HepG2 (cell line): ENCODE measurements at regions not wholly inside any gene's neighbourhood (a gene's known extent, or its start where the extent isn't known, plus 50 kb on each side); places are given as distances from the start of the nearest gene placed in this dataset.

Experiments
- ATAC-seq: fragments of 200-7000 bp; cut with Tn5 transposase; 3 replicates; pipeline ENCODE4 v1.9.1; 2020; ENCODE audit warnings: mild to moderate bottlenecking, moderate library complexity
- BruUV-seq: library from RNA; stranded (reverse); fragments of 400-500 nt; replicated peaks from 2 replicates; lab custom pipeline; 2021; lab: Mats Ljungman, UMichigan
- CTCF ChIA-PET: fragments of 300-600 bp; formaldehyde crosslinking; extraction: SDS; loops from one replicate; lab custom pipeline; 2021; ENCODE audit warnings: low total read pairs, inconsistent platforms, low intra/inter-chr PET ratio; lab: Yijun Ruan, JAX
- POLR2A ChIA-PET: fragments of 350-600 bp; sonication (Branson Sonifier 250); formaldehyde crosslinking; loops from one replicate; lab custom pipeline; 2020; ENCODE audit warnings: antibody characterized with exemption, inconsistent platforms; lab: Yijun Ruan, JAX
- DNase-seq: peaks from one replicate; pipeline ENCODE4 v3.0.0-alpha.2; 2015; ENCODE audit warnings: low spot score
- FAIRE-seq: peaks from 3 replicates; lab custom pipeline; 2011; peaks lifted over from hg19 to GRCh38; lab: Jason Lieb, UNC
- H2AFZ ChIP-seq: one replicate; pipeline ENCODE4 v1.6.1; 2011; ENCODE audit warnings: low read length, inconsistent platforms
- H3K27ac ChIP-seq: fragments of 300-600 bp; 3 replicates; pipeline ENCODE4 v1.8.0; 2011; ENCODE audit warnings: mixed run types, mild to moderate bottlenecking, mixed read lengths, low read length, inconsistent platforms; ENCODE audit not compliant: insufficient read depth; ENCODE audit errors: extremely low read length
- H3K27me3 ChIP-seq, 2 experiments: fragments of 200-600 bp in 1 of 2; 2 replicates in 1 of 2; 3 replicates in 1 of 2; pipeline versions ENCODE4 v1.6.0 to v1.8.0; 2011; ENCODE audit warnings: low read length in 2 of 2, mild to moderate bottlenecking in 2 of 2, moderate library complexity in 2 of 2, inconsistent platforms in 1 of 2; ENCODE audit not compliant: insufficient read depth in 2 of 2, control insufficient read depth in 1 of 2
- H3K36me3 ChIP-seq, 2 experiments: fragments of 200-600 bp in 1 of 2; replicated peaks in 1 of 2; 2 replicates in 1 of 2; 3 replicates in 1 of 2; pipeline versions ENCODE4 v1.5.1 to v1.8.0; 2011; ENCODE audit warnings: low read length in 2 of 2, inconsistent platforms in 1 of 2; ENCODE audit not compliant: insufficient read depth in 2 of 2, control insufficient read depth in 1 of 2
- H3K4me1 ChIP-seq: 2 replicates; pipeline ENCODE4 v1.5.1; 2012; ENCODE audit warnings: low read length, inconsistent platforms; ENCODE audit not compliant: insufficient read depth
- H3K4me2 ChIP-seq: 2 replicates; pipeline ENCODE4 v1.6.0; 2011; ENCODE audit warnings: low read depth, low read length, inconsistent platforms
- H3K4me3 ChIP-seq, 3 experiments: fragments of 200-600 bp in 1 of 3; sonication (generic), shearing (Covaris generic) in 1 of 3; replicated peaks in 1 of 3; 2 replicates each; pipeline ENCODE4 v1.5.1; 2011 to 2016; ENCODE audit warnings: low read length in 3 of 3, inconsistent platforms in 2 of 3, low read depth in 2 of 3, mild to moderate bottlenecking in 2 of 3, control low read depth in 1 of 3, mixed read lengths in 1 of 3; ENCODE audit not compliant: insufficient read depth in 1 of 3
- H3K79me2 ChIP-seq: one replicate; pipeline ENCODE4 v1.6.1; 2011; ENCODE audit warnings: low read length, inconsistent platforms; ENCODE audit not compliant: insufficient read depth
- H3K9ac ChIP-seq: 2 replicates; pipeline ENCODE4 v1.6.0; 2011; ENCODE audit warnings: mild to moderate bottlenecking, low read depth, low read length, inconsistent platforms; ENCODE audit not compliant: insufficient read depth
- H3K9me3 ChIP-seq: 2 replicates; pipeline ENCODE4 v1.5.1; 2012; ENCODE audit warnings: mild to moderate bottlenecking, low read length
- H4K20me1 ChIP-seq: 2 replicates; pipeline ENCODE4 v1.6.0; 2011; ENCODE audit warnings: inconsistent platforms, mild to moderate bottlenecking, low read length, moderate library complexity; ENCODE audit not compliant: insufficient read depth
- ASH2L ChIP-seq: fragments of 300-600, 200-600 bp; sonication (generic); IDR thresholded peaks from 2 replicates; pipeline ENCODE4 v1.7.0; 2017; ENCODE audit warnings: low read depth, mild to moderate bottlenecking, moderate library complexity, mixed read lengths, low read length; ENCODE audit not compliant: insufficient read length
- CEBPB ChIP-seq: IDR thresholded peaks from 2 replicates; pipeline ENCODE4 v1.6.1; 2011; ENCODE audit warnings: low read depth, low read length, improper control_type of control experiment, borderline replicate concordance
- CREB3 ChIP-seq: sonication (generic); formaldehyde crosslinking; IDR thresholded peaks from 2 replicates; pipeline ENCODE4 v1.5.0; 2020; ENCODE audit warnings: missing genetic modification reagents
- RFXAP ChIP-seq: sonication (generic); formaldehyde crosslinking; IDR thresholded peaks from 2 replicates; pipeline ENCODE4 v1.4.0; 2020; ENCODE audit warnings: missing genetic modification reagents, borderline replicate concordance
- THAP8 ChIP-seq: sonication (generic); formaldehyde crosslinking; IDR thresholded peaks from 2 replicates; pipeline ENCODE4 v1.5.1; 2020; ENCODE audit warnings: missing genetic modification reagents, mild to moderate bottlenecking, borderline replicate concordance
- ZBTB46 ChIP-seq: sonication (generic); formaldehyde crosslinking; IDR thresholded peaks from 2 replicates; pipeline ENCODE4 v1.4.0; 2020; ENCODE audit warnings: mild to moderate bottlenecking, missing genetic modification reagents, borderline replicate concordance
- ZNF547 ChIP-seq: sonication (generic); formaldehyde crosslinking; IDR thresholded peaks from 2 replicates; pipeline ENCODE4 v1.5.1; 2020; ENCODE audit warnings: mild to moderate bottlenecking, missing genetic modification reagents
- WGBS: methylation state at CpG from one replicate; pipeline ENCODE4 v1.1.6; 2017; ENCODE audit warnings: low lambda C conversion rate; 5-methylcytosine and 5-hydroxymethylcytosine counted together
- in situ Hi-C: cut with HindIII; loops from 2 replicates; pipeline ENCODE4 v1.10.0; 2017; ENCODE audit warnings: low pct_unique_long_range_greater_than_20kb; ENCODE audit not compliant: extremely low pct_ligation_motif_present
- intact Hi-C: fragments of 100-400 bp; cut with micrococcal nuclease; formaldehyde crosslinking; loops from one replicate; pipeline ENCODE4 v1.10.0; 2022; ENCODE audit not compliant: unreplicated experiment
- TF ChIP-seq, protein P1 (sequence below): sonication (generic); formaldehyde crosslinking; IDR thresholded peaks from 2 replicates; pipeline ENCODE4 v1.5.0; 2020; ENCODE audit warnings: mild to moderate bottlenecking, missing genetic modification reagents

GRCh38 chr18:31247574-31248199 is 70.3 kb upstream of the DSG1 start:
- CTCF ChIA-PET = no interaction called here
- no peaks in the 10 kb centered on the region for H3K36me3 ChIP-seq
- no peak overlapping the region for H3K4me2 ChIP-seq
- no peaks in the 10 kb centered on the region for H3K9me3 ChIP-seq
- H4K20me1 ChIP-seq = no peaks in the 10 kb centered on the region
- H2AFZ ChIP-seq = no peak overlapping the region
- no peak for DNase-seq
- H3K27me3 ChIP-seq = no peaks in the 10 kb centered on the region
- no peak overlapping the region for H3K4me3 ChIP-seq
- TF ChIP-seq RFXAP = no peak
- peak; percentile 61; the same call in 1 of the 2 replicates for TF ChIP-seq CEBPB
- no peak for TF ChIP-seq CREB3 (CRISPR knock-in tag)
- TF ChIP-seq, all 625 proteins: peak for 1
- no peak for ATAC-seq
- in situ Hi-C loops = no loop called here
- POLR2A ChIA-PET = no interaction called here
- no peaks in the 10 kb centered on the region for H3K79me2 ChIP-seq
- no peak overlapping the region for H3K27ac ChIP-seq
- peaks cover 42% of the 10 kb centered on the region for H3K4me1 ChIP-seq
- BruUV-seq = no TSS peak
- WGBS = 87% methylated on average over 6 of the region's 6 CpGs
- no peak for FAIRE-seq
- H3K9ac ChIP-seq = no peak overlapping the region
- intact Hi-C loops = no loop called here

- Histone ChIP-seq H2AFZ (no peak overlapping the region), H3K9ac (no peak overlapping the region), H3K4me1 (peaks cover 30% of the 10 kb centered on the region), H3K27me3 (no peaks in the 10 kb centered on the region), H3K4me2 (no peak overlapping the region), H3K4me3 (no peak overlapping the region), H3K79me2 (no peaks in the 10 kb centered on the region), H3K36me3 (no peaks in the 10 kb centered on the region), H3K9me3 (no peaks in the 10 kb centered on the region), H3K27ac (no peak overlapping the region), H4K20me1 (no peaks in the 10 kb centered on the region)
- no peak for DNase-seq
- FAIRE-seq = no peak
- POLR2A ChIA-PET = no interaction called here
- no TSS peak for BruUV-seq
- ATAC-seq = no peak
- CTCF ChIA-PET = no interaction called here
- in situ Hi-C loops (no loop called here), intact Hi-C loops (no loop called here)
- WGBS = 98% methylated on average over 6 of the region's 6 CpGs
- TF ChIP-seq ASH2L (no peak), ZBTB46 (CRISPR knock-in tag) (no peak), ZNF547 (CRISPR knock-in tag) (no peak), THAP8 (no peak)
- TF ChIP-seq, protein P1, sequence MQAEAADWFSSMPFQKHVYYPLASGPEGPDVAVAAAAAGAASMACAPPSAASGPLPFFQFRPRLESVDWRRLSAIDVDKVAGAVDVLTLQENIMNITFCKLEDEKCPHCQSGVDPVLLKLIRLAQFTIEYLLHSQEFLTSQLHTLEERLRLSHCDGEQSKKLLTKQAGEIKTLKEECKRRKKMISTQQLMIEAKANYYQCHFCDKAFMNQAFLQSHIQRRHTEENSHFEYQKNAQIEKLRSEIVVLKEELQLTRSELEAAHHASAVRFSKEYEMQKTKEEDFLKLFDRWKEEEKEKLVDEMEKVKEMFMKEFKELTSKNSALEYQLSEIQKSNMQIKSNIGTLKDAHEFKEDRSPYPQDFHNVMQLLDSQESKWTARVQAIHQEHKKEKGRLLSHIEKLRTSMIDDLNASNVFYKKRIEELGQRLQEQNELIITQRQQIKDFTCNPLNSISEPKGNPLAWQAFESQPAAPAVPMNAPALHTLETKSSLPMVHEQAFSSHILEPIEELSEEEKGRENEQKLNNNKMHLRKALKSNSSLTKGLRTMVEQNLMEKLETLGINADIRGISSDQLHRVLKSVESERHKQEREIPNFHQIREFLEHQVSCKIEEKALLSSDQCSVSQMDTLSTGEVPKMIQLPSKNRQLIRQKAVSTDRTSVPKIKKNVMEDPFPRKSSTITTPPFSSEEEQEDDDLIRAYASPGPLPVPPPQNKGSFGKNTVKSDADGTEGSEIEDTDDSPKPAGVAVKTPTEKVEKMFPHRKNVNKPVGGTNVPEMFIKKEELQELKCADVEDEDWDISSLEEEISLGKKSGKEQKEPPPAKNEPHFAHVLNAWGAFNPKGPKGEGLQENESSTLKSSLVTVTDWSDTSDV (CRISPR knock-in tag) = no peak
Observed at GRCh38 chr18:31248783-31249521, 69.0 kb upstream of the DSG1 start.
